Posterior vena cava (tissue), 2 donors: ENCODE measurements at regions not wholly inside any gene's neighbourhood (a gene's known extent, or its start where the extent isn't known, plus 50 kb on each side); places are given as distances from the start of the nearest gene placed in this dataset.
"Not testable (repeated sequence)": the region's sequence is repeated elsewhere in the genome, so short reads cannot be mapped to it uniquely, and the experiment has no call there.

Experiments used
- DNase-seq: peaks from one replicate; pipeline ENCODE4 v3.0.0-alpha.2; 2020; ENCODE audit warnings: low spot score
- intact Hi-C, 2 donors: fragments of 100-400 bp; cut with DNase I; formaldehyde crosslinking; loops; one replicate each; pipeline versions ENCODE4 v1.14.1 to v1.14.2; 2022 to 2023
- donor health status: DM: yes; HTN: yes; CAD: no.
- donor health status: DM: yes; HTN: yes; CAD: no.

GRCh38 chr6:63471654-63472053 lies 100.6 kb upstream of the LOC128125822 start:
- intact Hi-C loops: no loop called here
- no peak for DNase-seq

- no peak for DNase-seq
- intact Hi-C loops: no loop called here
Measured at GRCh38 chr6:63475707-63476106, 96.6 kb upstream of the LOC128125822 start.

GRCh38 chr6:63476302-63476701 lies 96.0 kb upstream of the LOC128125822 start:
- no peak for DNase-seq

DNA sequence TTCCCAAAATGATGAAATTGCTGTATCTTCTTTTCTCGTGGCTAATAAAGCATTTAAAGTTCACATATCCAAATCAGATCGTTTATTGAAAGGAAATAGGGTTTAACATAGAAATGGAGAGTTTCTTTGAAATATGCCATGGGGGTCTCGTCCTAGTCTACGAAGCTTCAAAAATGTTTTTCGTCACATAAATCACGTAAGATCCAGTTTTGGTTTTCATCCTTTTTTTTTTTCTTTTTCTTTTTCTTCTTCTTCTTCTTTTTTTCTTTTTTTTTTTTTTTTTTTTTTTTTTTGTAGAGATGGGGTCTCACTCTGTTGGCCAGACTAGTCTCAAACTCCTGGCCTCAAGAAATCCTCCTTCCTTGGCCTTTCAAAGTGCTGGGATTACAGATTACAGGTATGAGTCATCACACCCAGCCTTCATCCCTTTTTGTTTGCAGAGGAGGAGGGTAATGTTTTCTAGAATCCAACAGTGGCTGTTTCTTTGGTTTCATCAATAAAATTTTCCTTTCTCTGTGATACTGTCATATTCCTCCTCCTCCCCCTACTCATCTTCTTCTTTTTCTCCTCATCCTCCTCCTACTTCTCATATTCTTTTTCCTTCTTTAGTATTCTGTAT lies 94.7 kb upstream of the LOC128125822 start:
- intact Hi-C loops: no loop called here
- DNase-seq: no peak

More at GRCh38 chr6:63476302-63476701, 96.0 kb upstream of the LOC128125822 start:
- intact Hi-C loops: no loop called here

GRCh38 chr6:63478734-63479133 lies 93.5 kb upstream of the LOC128125822 start:
- intact Hi-C loops: no loop called here
- DNase-seq: no peak

GRCh38 chr6:63486196-63486595 lies 86.1 kb upstream of the LOC128125822 start:
- DNase-seq: no peak
- intact Hi-C loops: no loop called here

DNA sequence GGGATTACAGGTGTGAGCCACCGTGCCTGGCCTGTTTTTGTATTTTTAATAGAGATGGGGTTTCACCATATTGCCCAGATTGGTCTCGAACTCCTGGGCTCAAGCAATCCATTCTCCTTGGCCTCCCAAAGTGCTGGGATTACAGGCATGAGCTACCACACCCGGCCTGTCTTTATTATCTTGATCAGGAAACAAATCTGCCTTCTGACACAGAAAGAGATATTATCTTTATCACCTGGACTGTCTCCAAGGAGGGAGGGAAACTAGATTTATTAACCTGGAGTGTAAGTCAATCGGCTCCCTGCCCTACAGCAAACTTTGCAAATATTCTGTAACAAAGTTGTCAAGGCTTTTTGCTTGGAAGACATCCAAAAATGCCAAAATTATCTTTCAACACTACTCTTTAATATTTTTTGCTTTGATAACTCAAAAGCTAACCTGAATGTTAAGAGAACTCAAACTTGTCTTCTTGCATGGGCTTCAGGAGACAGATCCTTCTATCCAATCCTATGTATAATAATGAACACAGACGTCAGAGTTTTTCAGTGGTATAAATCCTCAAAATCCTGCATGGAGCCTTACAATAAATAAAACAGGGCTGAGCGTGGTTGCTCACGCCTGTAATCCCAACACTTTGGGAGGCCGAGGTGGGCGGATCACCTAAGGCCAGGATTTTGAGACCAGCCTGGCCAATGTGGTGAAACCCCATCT lies 85.0 kb upstream of the LOC128125822 start:
- intact Hi-C loops: no loop called here
- no peak for DNase-seq

GRCh38 chr6:63491119-63491518 lies 81.2 kb upstream of the LOC128125822 start:
- intact Hi-C loops: no loop called here
- DNase-seq: no peak

DNA sequence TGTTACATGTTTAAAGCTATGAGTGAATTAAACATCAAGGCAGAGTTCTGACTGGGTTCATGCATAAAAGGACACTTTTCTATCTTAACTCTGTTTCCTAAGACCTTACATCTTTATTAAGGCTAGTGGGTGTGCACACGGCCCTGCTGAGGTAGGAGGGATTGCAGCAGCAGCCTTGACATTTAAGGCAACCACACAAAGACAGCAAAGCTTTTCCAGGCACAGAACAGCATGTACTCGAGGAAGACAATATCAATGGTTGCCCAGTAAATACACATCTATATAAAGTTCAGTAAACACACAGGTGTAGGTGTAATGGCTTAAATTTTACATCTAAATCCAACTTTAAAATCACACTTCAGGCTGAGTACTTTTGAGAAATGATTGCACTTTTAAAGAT lies 79.8 kb upstream of the LOC128125822 start:
- DNase-seq: no peak
- intact Hi-C loops: no loop called here

DNA sequence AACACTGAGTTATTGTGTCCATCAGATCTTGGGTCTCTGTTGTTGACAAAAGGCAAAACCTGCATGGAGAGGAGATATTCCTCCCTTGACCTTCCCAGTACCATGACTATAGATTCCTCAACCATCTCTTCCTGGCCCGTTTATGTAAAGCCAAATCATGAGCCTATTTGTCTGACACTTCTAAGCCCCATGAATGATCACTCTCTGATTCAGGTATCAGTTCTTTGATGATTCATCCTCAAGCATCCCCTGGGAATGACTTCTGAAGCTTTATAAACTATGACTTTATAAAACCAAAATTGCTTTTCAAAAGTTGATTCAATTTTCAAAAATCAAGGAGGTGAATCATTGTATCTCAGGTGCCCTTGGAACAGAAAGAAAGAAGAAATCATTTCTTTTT lies 78.7 kb upstream of the LOC128125822 start:
- no peak for DNase-seq
- intact Hi-C loops: no loop called here

GRCh38 chr6:63496361-63496804 lies 75.9 kb upstream of the LOC128125822 start:
- DNase-seq: no peak
- intact Hi-C loops: no loop called here

GRCh38 chr6:63502156-63502555 lies 70.1 kb upstream of the LOC128125822 start:
- intact Hi-C loops: loop anchor here in 1 of 2 donors (1.0 kb wide), 1 partner anchor 34 kb away; no protein-coding TSS in a partner anchor
- DNase-seq: no peak

GRCh38 chr6:63503199-63503598 lies 69.1 kb upstream of the LOC128125822 start:
- DNase-seq: no peak
- intact Hi-C loops: no loop called here

- intact Hi-C loops: no loop called here
- DNase-seq: no peak
Measured at GRCh38 chr6:63504777-63505384, 67.4 kb upstream of the LOC128125822 start.

- intact Hi-C loops: no loop called here
- DNase-seq: no peak
Measured at GRCh38 chr6:63507096-63507495, 65.2 kb upstream of the LOC128125822 start.

DNA sequence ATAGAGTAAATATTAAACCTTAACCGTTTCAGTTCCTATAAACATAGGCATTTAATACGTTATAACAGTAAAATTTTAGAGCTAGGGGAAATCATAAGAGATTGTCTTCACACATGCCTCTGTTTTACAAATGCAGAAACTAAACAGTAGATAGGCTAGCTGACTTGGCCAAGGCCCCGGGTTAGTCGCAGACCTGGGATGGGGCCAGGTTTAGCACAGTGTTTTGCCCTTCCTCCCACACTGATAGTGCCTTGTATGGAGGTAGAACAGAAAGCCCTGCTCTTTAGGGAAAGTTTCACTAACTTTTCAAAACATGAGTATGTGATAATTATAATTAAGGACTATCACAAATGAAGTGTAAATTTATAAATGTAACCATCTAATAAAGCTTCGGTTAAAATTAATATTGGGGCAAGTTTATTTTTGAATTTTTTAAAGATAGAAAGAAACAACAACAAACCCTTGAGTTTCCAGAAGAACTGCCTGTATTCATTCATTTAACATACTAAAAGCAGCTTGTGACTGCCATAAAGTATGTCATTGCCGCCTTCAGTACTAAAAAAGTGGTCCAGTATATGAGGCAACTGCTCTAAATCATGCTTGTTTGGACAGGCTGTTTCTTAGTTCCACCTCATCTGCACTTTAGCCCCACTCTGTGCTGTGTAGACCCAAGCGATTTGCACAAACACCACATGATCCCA lies 62.5 kb upstream of the LOC128125822 start:
- DNase-seq: no peak
- intact Hi-C loops: no loop called here

DNA sequence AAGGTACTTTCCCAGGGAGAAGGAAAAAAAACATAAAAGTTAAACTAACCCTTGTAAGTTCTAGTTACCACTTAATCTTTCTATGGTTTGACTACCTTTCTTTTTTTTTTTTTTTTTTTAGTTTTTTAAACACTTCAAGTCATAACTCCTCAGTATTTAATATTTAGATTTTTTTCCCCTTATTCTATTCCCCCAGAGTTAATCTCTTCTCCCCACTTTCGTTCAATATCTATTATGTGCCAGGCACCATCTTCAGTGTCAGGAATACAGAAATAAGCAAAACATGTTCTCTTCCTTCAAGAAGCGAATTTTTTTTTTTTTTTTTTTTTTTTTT lies 62.0 kb upstream of the LOC128125822 start:
- intact Hi-C loops: no loop called here
- DNase-seq: no peak

GRCh38 chr6:63510849-63511248 lies 61.4 kb upstream of the LOC128125822 start:
- intact Hi-C loops: no loop called here
- DNase-seq: no peak

DNA sequence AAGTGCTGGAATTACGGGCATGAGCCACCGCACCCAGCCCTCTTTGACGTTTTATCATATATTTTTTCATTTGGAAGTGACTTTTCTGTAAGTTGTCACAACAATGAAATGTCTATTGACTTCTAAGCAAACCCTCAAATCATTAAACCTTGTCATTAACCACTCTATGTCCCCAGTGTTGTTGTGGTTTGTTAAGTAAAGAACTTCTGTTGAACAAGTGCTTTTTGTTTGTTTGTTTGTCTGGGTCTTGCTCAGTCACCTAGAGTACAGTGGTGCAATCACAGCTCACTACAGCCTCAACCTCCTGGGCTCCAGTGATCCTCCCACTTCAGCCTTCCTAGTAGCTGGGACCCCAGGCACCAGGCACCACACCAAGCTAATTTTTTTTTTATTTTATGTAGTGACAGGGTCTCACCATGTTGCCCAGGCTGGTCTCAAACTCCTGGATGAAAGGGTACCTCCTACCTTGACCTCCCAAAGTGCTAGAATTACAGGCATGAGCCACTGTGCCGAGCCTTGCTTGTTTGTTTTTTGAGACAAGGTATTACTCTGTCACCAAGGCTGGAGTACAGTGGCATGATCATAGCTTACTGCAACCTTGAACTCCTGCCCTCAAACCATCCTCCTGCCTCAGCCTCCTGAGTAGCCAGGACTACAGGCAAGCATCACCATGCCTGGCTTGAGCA lies 57.6 kb upstream of the LOC128125822 start:
- intact Hi-C loops: no loop called here
- no peak for DNase-seq

GRCh38 chr6:63515227-63515626 lies 57.1 kb upstream of the LOC128125822 start:
- intact Hi-C loops: not testable (repeated sequence)

More at GRCh38 chr6:63515227-63515626, 57.1 kb upstream of the LOC128125822 start:
- not testable (repeated sequence) for DNase-seq
